MCF 10A (cell line): ENCODE measurements at regions not wholly inside any gene's neighbourhood (a gene's known extent, or its start where the extent isn't known, plus 50 kb on each side); places are given as distances from the start of the nearest gene placed in this dataset.
A peak's percentile ranks its signal among the peaks of the same experiment; 100 is the strongest.

Experiments
- BruUV-seq: library from RNA; stranded (reverse); fragments of 400-500 nt; replicated peaks from 2 replicates; lab custom pipeline; 2021; lab: Mats Ljungman, UMichigan
- CTCF ChIA-PET: fragments of 300-600 bp; sonication (Branson Sonifier 250); formaldehyde crosslinking; extraction: SDS; loops from one replicate; lab custom pipeline; 2021; ENCODE audit warnings: antibody characterized with exemption, inconsistent platforms; lab: Yijun Ruan, JAX
- POLR2A ChIA-PET: fragments of 300-600, 350-650 bp; sonication (Branson Sonifier 250); formaldehyde crosslinking; extraction: SDS; loops from one replicate; lab custom pipeline; 2020; ENCODE audit warnings: antibody characterized with exemption, inconsistent platforms; lab: Yijun Ruan, JAX
- DNase-seq: peaks from one replicate; pipeline ENCODE4 v3.0.0-alpha.2; 2018; ENCODE audit not compliant: unreplicated experiment
- H3K27ac Mint-ChIP-seq: one replicate; pipeline ENCODE4 v1.8.0; 2022; ENCODE audit warnings: mild to moderate bottlenecking, low read depth, mixed read lengths; ENCODE audit not compliant: unreplicated experiment
- H3K27me3 Mint-ChIP-seq: one replicate; pipeline ENCODE4 v1.8.0; 2022; ENCODE audit warnings: mixed read lengths; ENCODE audit not compliant: insufficient read depth, unreplicated experiment
- H3K36me3 Mint-ChIP-seq: one replicate; pipeline ENCODE4 v1.8.0; 2022; ENCODE audit warnings: mild to moderate bottlenecking, moderate library complexity, mixed read lengths; ENCODE audit not compliant: insufficient read depth, unreplicated experiment
- H3K4me1 Mint-ChIP-seq: one replicate; pipeline ENCODE4 v1.8.0; 2022; ENCODE audit warnings: mixed read lengths; ENCODE audit not compliant: insufficient read depth, unreplicated experiment
- H3K4me3 Mint-ChIP-seq: one replicate; pipeline ENCODE4 v1.8.0; 2022; ENCODE audit warnings: mild to moderate bottlenecking, moderate library complexity, mixed read lengths; ENCODE audit not compliant: unreplicated experiment
- H3K9me3 Mint-ChIP-seq: one replicate; pipeline ENCODE4 v1.8.0; 2022; ENCODE audit warnings: mixed read lengths; ENCODE audit not compliant: unreplicated experiment
- CTCF ChIP-seq: fragments of 200-600 bp; IDR thresholded peaks from one replicate; pipeline ENCODE4 v1.8.0; 2022; ENCODE audit warnings: antibody characterized with exemption, mild to moderate bottlenecking; ENCODE audit not compliant: unreplicated experiment
- intact Hi-C: fragments of 100-400 bp; cut with micrococcal nuclease; formaldehyde crosslinking; loops from 2 replicates; pipeline ENCODE4 v1.14.1; 2022

- Mint-ChIP-seq H3K4me3 (no peak overlapping the region), H3K36me3 (no peaks in the 10 kb centered on the region), H3K4me1 (peaks cover 4% of the 10 kb centered on the region), H3K9me3 (no peaks in the 10 kb centered on the region), H3K27me3 (no peaks in the 10 kb centered on the region), H3K27ac (no peak overlapping the region)
- DNase-seq, result peak; percentile 76
- peak; percentile 81 for TF ChIP-seq CTCF
- ChIA-PET POLR2A (interaction anchor here (0.9 to 1.2 kb wide), 2 partner anchors 9 to 10 kb away, joined by 3 to 4 read pairs; no protein-coding TSS in a partner anchor), CTCF (interaction anchor here (0.6 to 1.9 kb wide), 9 partner anchors 9 to 542 kb away, joined by 3 to 9 read pairs (median 4); no protein-coding TSS in a partner anchor)
- intact Hi-C loops, result loop anchor here (1.0 kb wide), 3 partner anchors 45 to 234 kb away; no protein-coding TSS in a partner anchor
- no TSS peak for BruUV-seq
Observed at GRCh38 chr6:56359201-56359899, 112.0 kb upstream of the COL21A1 start.

GRCh38 chr6:56357616-56358373, 110.4 kb upstream of the COL21A1 start:
- Mint-ChIP-seq H3K27me3 (no peaks in the 10 kb centered on the region), H3K27ac (no peak overlapping the region), H3K4me1 (peaks cover 4% of the 10 kb centered on the region), H3K4me3 (no peak overlapping the region), H3K9me3 (peaks cover 10% of the 10 kb centered on the region), H3K36me3 (no peaks in the 10 kb centered on the region)
- intact Hi-C loops, result no loop called here
- no peak for TF ChIP-seq CTCF
- no peak for DNase-seq
- BruUV-seq, result no TSS peak
- CTCF ChIA-PET, result interaction anchor here (0.6 to 1.9 kb wide), 9 partner anchors 10 to 239 kb away, joined by 3 to 9 read pairs (median 4); no protein-coding TSS in a partner anchor
- POLR2A ChIA-PET, result interaction anchor here (1.2 kb wide), 1 partner anchor 10 kb away, joined by 4 read pairs; no protein-coding TSS in a partner anchor

GRCh38 chr6:56356426-56356825, 109.0 kb upstream of the COL21A1 start:
- H3K4me3 Mint-ChIP-seq, result no peak overlapping the region
- TF ChIP-seq CTCF, result no peak
- H3K27ac Mint-ChIP-seq, result no peak overlapping the region
- H3K4me1 Mint-ChIP-seq, result peaks cover 4% of the 10 kb centered on the region
- CTCF ChIA-PET, result interaction anchor here (0.6 to 1.9 kb wide), 6 partner anchors 14 to 415 kb away, joined by 3 to 9 read pairs (median 3); no protein-coding TSS in a partner anchor
- H3K9me3 Mint-ChIP-seq, result peaks cover 16% of the 10 kb centered on the region
- peak; percentile 20 for DNase-seq
- H3K36me3 Mint-ChIP-seq, result no peaks in the 10 kb centered on the region
- intact Hi-C loops, result no loop called here
- POLR2A ChIA-PET, result interaction anchor here (1.1 to 1.4 kb wide), 2 partner anchors 14 to 97 kb away, joined by 3 to 4 read pairs; no protein-coding TSS in a partner anchor
- BruUV-seq, result no TSS peak
- no peaks in the 10 kb centered on the region for H3K27me3 Mint-ChIP-seq

- Mint-ChIP-seq H3K4me1 (peaks cover 8% of the 10 kb centered on the region), H3K27ac (no peak overlapping the region), H3K9me3 (peaks cover 16% of the 10 kb centered on the region), H3K4me3 (no peak overlapping the region), H3K36me3 (no peaks in the 10 kb centered on the region), H3K27me3 (no peaks in the 10 kb centered on the region)
- DNase-seq, result no peak
- no peak for TF ChIP-seq CTCF
- intact Hi-C loops, result no loop called here
- no TSS peak for BruUV-seq
- ChIA-PET POLR2A (no interaction called here), CTCF (interaction anchor here (0.7 to 1.6 kb wide), 2 partner anchors 14 to 101 kb away, joined by 3 read pairs; no protein-coding TSS in a partner anchor)
Observed at GRCh38 chr6:56353860-56354259, 106.5 kb upstream of the COL21A1 start.
